H9 (cell line): ENCODE measurements at regions not wholly inside any gene's neighbourhood (a gene's known extent, or its start where the extent isn't known, plus 50 kb on each side); places are given as distances from the start of the nearest gene placed in this dataset.

Experiments
- DNase-seq: peaks from one replicate; pipeline ENCODE4 v3.0.0-alpha.2; 2017
- H2AFZ ChIP-seq: one replicate; pipeline ENCODE4 v1.6.1; 2013; ENCODE audit warnings: mild to moderate bottlenecking, low read length, control low read depth, moderate library complexity
- H2AK5ac ChIP-seq: 2 replicates; pipeline ENCODE4 v1.6.1; 2013; ENCODE audit warnings: low read length, control low read depth, mixed read lengths; ENCODE audit not compliant: insufficient read length
- H2BK120ac ChIP-seq: one replicate; pipeline ENCODE4 v1.6.1; 2013; ENCODE audit warnings: low read depth, mild to moderate bottlenecking, low read length, control low read depth, inconsistent platforms; ENCODE audit not compliant: poor library complexity, severe bottlenecking
- H2BK12ac ChIP-seq: 2 replicates; pipeline ENCODE4 v1.6.1; 2013; ENCODE audit warnings: low read length, control low read depth, mixed read lengths, low read depth; ENCODE audit not compliant: insufficient read length
- H2BK15ac ChIP-seq: 2 replicates; pipeline ENCODE4 v1.6.1; 2013; ENCODE audit warnings: low read depth, low read length, control low read depth
- H2BK20ac ChIP-seq: one replicate; pipeline ENCODE4 v1.6.1; 2013; ENCODE audit warnings: low read depth, mild to moderate bottlenecking, low read length, control low read depth, inconsistent platforms; ENCODE audit not compliant: poor library complexity, severe bottlenecking
- H2BK5ac ChIP-seq: 2 replicates; pipeline ENCODE4 v1.6.1; 2013; ENCODE audit warnings: low read length, control low read depth, mixed read lengths; ENCODE audit not compliant: insufficient read length
- H3K14ac ChIP-seq: 2 replicates; pipeline ENCODE4 v1.6.1; 2013; ENCODE audit warnings: low read length, control low read depth; ENCODE audit not compliant: insufficient read depth
- H3K18ac ChIP-seq: 2 replicates; pipeline ENCODE4 v1.6.1; 2013; ENCODE audit warnings: low read depth, mild to moderate bottlenecking, mixed read lengths, low read length, control low read depth; ENCODE audit not compliant: insufficient read length
- H3K23ac ChIP-seq: 2 replicates; pipeline ENCODE4 v1.6.1; 2013; ENCODE audit warnings: low read length, control low read depth, mixed read lengths, low read depth; ENCODE audit not compliant: insufficient read length
- H3K23me2 ChIP-seq: 2 replicates; pipeline ENCODE4 v1.6.1; 2013; ENCODE audit warnings: low read depth, mild to moderate bottlenecking, mixed read lengths, low read length, control low read depth; ENCODE audit not compliant: insufficient read length, poor library complexity, severe bottlenecking
- H3K27ac ChIP-seq: 2 replicates; pipeline ENCODE4 v1.5.1; 2013; ENCODE audit warnings: low read length, control low read depth, mixed read lengths, low read depth; ENCODE audit not compliant: insufficient read length
- H3K27me3 ChIP-seq: 2 replicates; pipeline ENCODE4 v1.6.1; 2013; ENCODE audit warnings: low read length, control low read depth, inconsistent platforms; ENCODE audit not compliant: insufficient read depth
- H3K4ac ChIP-seq: 2 replicates; pipeline ENCODE4 v1.6.1; 2013; ENCODE audit warnings: low read depth, mild to moderate bottlenecking, control low read depth, inconsistent platforms, low read length, moderate library complexity
- H3K4me1 ChIP-seq: 2 replicates; pipeline ENCODE4 v1.6.1; 2013; ENCODE audit warnings: low read length, control low read depth, inconsistent platforms; ENCODE audit not compliant: insufficient read depth
- H3K4me2 ChIP-seq: 2 replicates; pipeline ENCODE4 v1.6.1; 2013; ENCODE audit warnings: low read length, control low read depth, mixed read lengths; ENCODE audit not compliant: insufficient read length, insufficient read depth
- H3K56ac ChIP-seq: 2 replicates; pipeline ENCODE4 v1.6.1; 2013; ENCODE audit warnings: low read depth, mild to moderate bottlenecking, mixed read lengths, low read length, control low read depth; ENCODE audit not compliant: insufficient read length
- H3K79me1 ChIP-seq: 2 replicates; pipeline ENCODE4 v1.6.1; 2013; ENCODE audit warnings: low read depth, mild to moderate bottlenecking, moderate library complexity, low read length, control low read depth, inconsistent platforms; ENCODE audit not compliant: insufficient read depth, poor library complexity, severe bottlenecking
- H3K79me2 ChIP-seq: 2 replicates; pipeline ENCODE4 v1.6.1; 2013; ENCODE audit warnings: low read length, control low read depth, inconsistent platforms; ENCODE audit not compliant: insufficient read depth
- H3K9ac ChIP-seq: 2 replicates; pipeline ENCODE4 v1.6.1; 2013; ENCODE audit warnings: low read length, control low read depth, mixed read lengths; ENCODE audit not compliant: insufficient read length; ENCODE audit errors: extremely low read depth
- H3K9me3 ChIP-seq: one replicate; pipeline ENCODE4 v1.6.1; 2013; ENCODE audit warnings: low read depth, low read length, inconsistent platforms; ENCODE audit not compliant: control insufficient read depth
- H3T11ph ChIP-seq: one replicate; pipeline ENCODE4 v1.6.1; 2013; ENCODE audit warnings: mild to moderate bottlenecking, low read length, control low read depth, inconsistent platforms
- H4K20me1 ChIP-seq: one replicate; pipeline ENCODE4 v1.6.1; 2013; ENCODE audit not compliant: control insufficient read depth, insufficient read length, insufficient read depth
- H4K5ac ChIP-seq: 2 replicates; pipeline ENCODE4 v1.6.1; 2013; ENCODE audit warnings: low read depth, mild to moderate bottlenecking, mixed read lengths, low read length, control low read depth; ENCODE audit not compliant: insufficient read length
- H4K8ac ChIP-seq: replicated peaks from 2 replicates; pipeline ENCODE4 v1.6.1; 2013; ENCODE audit warnings: low read length, control low read depth, mixed read lengths, low read depth; ENCODE audit not compliant: insufficient read length
- H4K91ac ChIP-seq: 2 replicates; pipeline ENCODE4 v1.6.1; 2013; ENCODE audit warnings: low read depth, mild to moderate bottlenecking, moderate library complexity, mixed read lengths, low read length, control low read depth; ENCODE audit not compliant: insufficient read length
- H3K27ac Mint-ChIP-seq, 3 experiments: 2 replicates in 2 of 3; 3 replicates in 1 of 3; pipeline ENCODE4 v1.8.0; 2020 to 2021; ENCODE audit warnings: mixed read lengths in 3 of 3, mild to moderate bottlenecking in 1 of 3, moderate library complexity in 1 of 3
- H3K27me3 Mint-ChIP-seq: 2 replicates; pipeline ENCODE4 v1.8.0; 2021; ENCODE audit warnings: low read depth, mild to moderate bottlenecking, moderate library complexity, mixed read lengths
- H3K36me3 Mint-ChIP-seq, 3 experiments: 2 replicates in 2 of 3; 3 replicates in 1 of 3; pipeline ENCODE4 v1.8.0; 2020 to 2021; ENCODE audit warnings: low read depth in 3 of 3, mixed read lengths in 3 of 3; ENCODE audit not compliant: insufficient read depth in 1 of 3
- H3K4me1 Mint-ChIP-seq, 2 experiments: 2 replicates each; pipeline ENCODE4 v1.8.0; 2020; ENCODE audit warnings: mixed read lengths in 2 of 2
- H3K4me3 Mint-ChIP-seq, 2 experiments: 2 replicates in 1 of 2; 3 replicates in 1 of 2; pipeline ENCODE4 v1.8.0; 2020 to 2021; ENCODE audit warnings: mild to moderate bottlenecking in 2 of 2, mixed read lengths in 2 of 2, moderate library complexity in 1 of 2
- H3K9me3 Mint-ChIP-seq, 2 experiments: 2 replicates in 1 of 2; 3 replicates in 1 of 2; pipeline ENCODE4 v1.8.0; 2020; ENCODE audit warnings: mild to moderate bottlenecking in 2 of 2, mixed read lengths in 2 of 2, moderate library complexity in 1 of 2
- CTCF ChIP-seq: fragments of 200-600 bp; sonication (generic); conservative IDR thresholded peaks from 3 replicates; pipeline ENCODE4 v1.8.0; 2021; ENCODE audit warnings: antibody characterized with exemption, mild to moderate bottlenecking
- WGBS: extraction: QIAGEN DNeasy Blood & Tissue Kit; methylation state at CpG from one replicate; pipeline ENCODE4 v1.1.7; 2013; ENCODE audit warnings: missing lambda C conversion rate, low lambda C conversion rate, mixed read lengths; ENCODE audit not compliant: insufficient read length; ENCODE audit errors: extremely low coverage; 5-methylcytosine and 5-hydroxymethylcytosine counted together

GRCh38 chr7:109997837-109998236, 1093.1 kb upstream of the LRRN3 start:
- Histone ChIP-seq H3K9ac (no peak overlapping the region), H3K18ac (no peak overlapping the region), H3K27ac (no peak overlapping the region), H3K4me1 (no peaks in the 10 kb centered on the region), H4K5ac (no peak overlapping the region), H2BK15ac (no peak overlapping the region), H4K91ac (no peak overlapping the region), H3K4ac (no peak overlapping the region), H3K23ac (no peak overlapping the region), H2BK20ac (no peak overlapping the region), H3K23me2 (no peaks in the 10 kb centered on the region), H4K20me1 (no peaks in the 10 kb centered on the region), H3K4me2 (no peak overlapping the region), H2BK5ac (no peak overlapping the region), H2BK120ac (no peak overlapping the region), H3K27me3 (no peaks in the 10 kb centered on the region), H3T11ph (no peak overlapping the region), H3K14ac (no peak overlapping the region), H3K79me2 (no peaks in the 10 kb centered on the region), H4K8ac (no peak overlapping the region), H2AK5ac (no peak overlapping the region), H2AFZ (no peak overlapping the region), H3K9me3 (no peaks in the 10 kb centered on the region), H3K56ac (no peak overlapping the region), H3K79me1 (no peaks in the 10 kb centered on the region), H2BK12ac (no peak overlapping the region)
- no CpG with 5 or more reads among the region's 2 CpGs for WGBS
- no peak for TF ChIP-seq CTCF
- H3K36me3 Mint-ChIP-seq, result no peaks in the 10 kb centered on the region
- H3K9me3 Mint-ChIP-seq, result no peaks in the 10 kb centered on the region
- DNase-seq, result no peak
- no peak overlapping the region for H3K4me3 Mint-ChIP-seq
- no peak overlapping the region for H3K27ac Mint-ChIP-seq
- H3K4me1 Mint-ChIP-seq, result no peaks in the 10 kb centered on the region
- H3K27me3 Mint-ChIP-seq, result no peaks in the 10 kb centered on the region
